ENCODE measurements at regions not wholly inside any gene's neighbourhood (a gene's known extent, or its start where the extent isn't known, plus 50 kb on each side); places are given as distances from the start of the nearest gene placed in this dataset.

DNA sequence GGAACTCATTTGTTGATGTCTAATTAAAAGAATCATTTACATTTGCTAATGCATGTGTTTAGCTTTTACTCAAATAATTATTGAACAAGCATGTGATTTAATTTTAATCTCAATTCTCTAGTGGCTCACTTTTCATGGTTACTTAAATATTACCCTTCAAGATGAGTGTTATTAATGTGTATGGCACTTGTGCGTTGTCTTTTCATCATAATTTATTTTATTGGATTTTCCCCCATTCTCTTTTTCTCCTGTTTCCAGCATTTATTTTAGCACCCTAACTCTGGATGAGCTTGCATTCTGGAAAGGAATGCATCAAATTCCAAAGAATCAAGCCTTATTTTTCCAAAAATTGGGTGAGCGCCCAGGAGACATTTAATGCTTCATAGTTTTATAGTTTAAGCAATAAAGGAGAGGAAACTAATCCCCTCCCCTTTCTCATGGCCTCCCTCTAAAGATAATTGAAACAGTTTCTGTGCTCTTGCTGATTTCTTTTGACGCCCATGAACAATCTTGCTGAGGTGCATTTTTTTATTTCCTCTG lies 191.1 kb upstream of the FAT4 start (continued):
- TF ChIP-seq, protein P1, sequence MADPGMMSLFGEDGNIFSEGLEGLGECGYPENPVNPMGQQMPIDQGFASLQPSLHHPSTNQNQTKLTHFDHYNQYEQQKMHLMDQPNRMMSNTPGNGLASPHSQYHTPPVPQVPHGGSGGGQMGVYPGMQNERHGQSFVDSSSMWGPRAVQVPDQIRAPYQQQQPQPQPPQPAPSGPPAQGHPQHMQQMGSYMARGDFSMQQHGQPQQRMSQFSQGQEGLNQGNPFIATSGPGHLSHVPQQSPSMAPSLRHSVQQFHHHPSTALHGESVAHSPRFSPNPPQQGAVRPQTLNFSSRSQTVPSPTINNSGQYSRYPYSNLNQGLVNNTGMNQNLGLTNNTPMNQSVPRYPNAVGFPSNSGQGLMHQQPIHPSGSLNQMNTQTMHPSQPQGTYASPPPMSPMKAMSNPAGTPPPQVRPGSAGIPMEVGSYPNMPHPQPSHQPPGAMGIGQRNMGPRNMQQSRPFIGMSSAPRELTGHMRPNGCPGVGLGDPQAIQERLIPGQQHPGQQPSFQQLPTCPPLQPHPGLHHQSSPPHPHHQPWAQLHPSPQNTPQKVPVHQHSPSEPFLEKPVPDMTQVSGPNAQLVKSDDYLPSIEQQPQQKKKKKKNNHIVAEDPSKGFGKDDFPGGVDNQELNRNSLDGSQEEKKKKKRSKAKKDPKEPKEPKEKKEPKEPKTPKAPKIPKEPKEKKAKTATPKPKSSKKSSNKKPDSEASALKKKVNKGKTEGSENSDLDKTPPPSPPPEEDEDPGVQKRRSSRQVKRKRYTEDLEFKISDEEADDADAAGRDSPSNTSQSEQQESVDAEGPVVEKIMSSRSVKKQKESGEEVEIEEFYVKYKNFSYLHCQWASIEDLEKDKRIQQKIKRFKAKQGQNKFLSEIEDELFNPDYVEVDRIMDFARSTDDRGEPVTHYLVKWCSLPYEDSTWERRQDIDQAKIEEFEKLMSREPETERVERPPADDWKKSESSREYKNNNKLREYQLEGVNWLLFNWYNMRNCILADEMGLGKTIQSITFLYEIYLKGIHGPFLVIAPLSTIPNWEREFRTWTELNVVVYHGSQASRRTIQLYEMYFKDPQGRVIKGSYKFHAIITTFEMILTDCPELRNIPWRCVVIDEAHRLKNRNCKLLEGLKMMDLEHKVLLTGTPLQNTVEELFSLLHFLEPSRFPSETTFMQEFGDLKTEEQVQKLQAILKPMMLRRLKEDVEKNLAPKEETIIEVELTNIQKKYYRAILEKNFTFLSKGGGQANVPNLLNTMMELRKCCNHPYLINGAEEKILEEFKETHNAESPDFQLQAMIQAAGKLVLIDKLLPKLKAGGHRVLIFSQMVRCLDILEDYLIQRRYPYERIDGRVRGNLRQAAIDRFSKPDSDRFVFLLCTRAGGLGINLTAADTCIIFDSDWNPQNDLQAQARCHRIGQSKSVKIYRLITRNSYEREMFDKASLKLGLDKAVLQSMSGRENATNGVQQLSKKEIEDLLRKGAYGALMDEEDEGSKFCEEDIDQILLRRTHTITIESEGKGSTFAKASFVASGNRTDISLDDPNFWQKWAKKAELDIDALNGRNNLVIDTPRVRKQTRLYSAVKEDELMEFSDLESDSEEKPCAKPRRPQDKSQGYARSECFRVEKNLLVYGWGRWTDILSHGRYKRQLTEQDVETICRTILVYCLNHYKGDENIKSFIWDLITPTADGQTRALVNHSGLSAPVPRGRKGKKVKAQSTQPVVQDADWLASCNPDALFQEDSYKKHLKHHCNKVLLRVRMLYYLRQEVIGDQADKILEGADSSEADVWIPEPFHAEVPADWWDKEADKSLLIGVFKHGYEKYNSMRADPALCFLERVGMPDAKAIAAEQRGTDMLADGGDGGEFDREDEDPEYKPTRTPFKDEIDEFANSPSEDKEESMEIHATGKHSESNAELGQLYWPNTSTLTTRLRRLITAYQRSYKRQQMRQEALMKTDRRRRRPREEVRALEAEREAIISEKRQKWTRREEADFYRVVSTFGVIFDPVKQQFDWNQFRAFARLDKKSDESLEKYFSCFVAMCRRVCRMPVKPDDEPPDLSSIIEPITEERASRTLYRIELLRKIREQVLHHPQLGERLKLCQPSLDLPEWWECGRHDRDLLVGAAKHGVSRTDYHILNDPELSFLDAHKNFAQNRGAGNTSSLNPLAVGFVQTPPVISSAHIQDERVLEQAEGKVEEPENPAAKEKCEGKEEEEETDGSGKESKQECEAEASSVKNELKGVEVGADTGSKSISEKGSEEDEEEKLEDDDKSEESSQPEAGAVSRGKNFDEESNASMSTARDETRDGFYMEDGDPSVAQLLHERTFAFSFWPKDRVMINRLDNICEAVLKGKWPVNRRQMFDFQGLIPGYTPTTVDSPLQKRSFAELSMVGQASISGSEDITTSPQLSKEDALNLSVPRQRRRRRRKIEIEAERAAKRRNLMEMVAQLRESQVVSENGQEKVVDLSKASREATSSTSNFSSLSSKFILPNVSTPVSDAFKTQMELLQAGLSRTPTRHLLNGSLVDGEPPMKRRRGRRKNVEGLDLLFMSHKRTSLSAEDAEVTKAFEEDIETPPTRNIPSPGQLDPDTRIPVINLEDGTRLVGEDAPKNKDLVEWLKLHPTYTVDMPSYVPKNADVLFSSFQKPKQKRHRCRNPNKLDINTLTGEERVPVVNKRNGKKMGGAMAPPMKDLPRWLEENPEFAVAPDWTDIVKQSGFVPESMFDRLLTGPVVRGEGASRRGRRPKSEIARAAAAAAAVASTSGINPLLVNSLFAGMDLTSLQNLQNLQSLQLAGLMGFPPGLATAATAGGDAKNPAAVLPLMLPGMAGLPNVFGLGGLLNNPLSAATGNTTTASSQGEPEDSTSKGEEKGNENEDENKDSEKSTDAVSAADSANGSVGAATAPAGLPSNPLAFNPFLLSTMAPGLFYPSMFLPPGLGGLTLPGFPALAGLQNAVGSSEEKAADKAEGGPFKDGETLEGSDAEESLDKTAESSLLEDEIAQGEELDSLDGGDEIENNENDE (IDR thresholded peaks at IDR 0.05; ENCODE audit: insufficient replicate concordance, low read length) = no peak
- TF ChIP-seq SRF (IDR thresholded peaks at IDR 0.05; ENCODE audit: low read depth, low read length) (no peak), KDM4A (IDR thresholded peaks at IDR 0.05; ENCODE audit: low read depth, low read length, severe bottlenecking) (no peak), TBP (IDR thresholded peaks at IDR 0.05; ENCODE audit: low read depth, low read length) (no peak)

Data from H1 (cell line).